Left forelimb (tissue), 1 donor: ENCODE measurements at regions not wholly inside any gene's neighbourhood (a gene's known extent, or its start where the extent isn't known, plus 50 kb on each side); places are given as distances from the start of the nearest gene placed in this dataset.

Experiments used
- DNase-seq: peaks from one replicate; pipeline ENCODE4 v3.0.0-alpha.2; 2018; ENCODE audit warnings: low spot score

GRCh38 chr20:50426866-50427718 lies 83.1 kb upstream of the PTPN1 start:
- no peak for DNase-seq

GRCh38 chr20:50427719-50428083 lies 82.5 kb upstream of the PTPN1 start:
- DNase-seq: no peak

GRCh38 chr20:50428097-50428828 lies 81.9 kb upstream of the PTPN1 start:
- no peak for DNase-seq

DNA sequence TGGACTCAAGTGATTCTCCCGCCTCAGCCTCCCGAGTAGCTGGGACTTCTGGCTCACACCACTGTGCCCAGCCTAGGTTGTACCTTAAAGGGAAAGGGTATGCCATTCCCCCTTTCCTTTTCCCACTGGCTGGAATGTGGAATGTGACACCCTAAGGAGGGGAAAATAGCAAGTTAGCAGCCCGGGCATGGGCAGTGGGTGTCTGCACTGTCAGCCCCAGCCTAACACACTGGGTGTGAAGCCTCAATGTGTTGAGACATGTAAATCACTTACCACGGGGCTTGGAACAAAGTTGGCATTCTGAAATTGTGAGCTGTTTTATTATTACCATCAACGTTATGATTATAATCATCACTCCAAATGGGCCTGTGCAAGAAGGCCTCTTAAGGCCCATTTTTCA lies 80.8 kb upstream of the PTPN1 start:
- DNase-seq: no peak

DNA sequence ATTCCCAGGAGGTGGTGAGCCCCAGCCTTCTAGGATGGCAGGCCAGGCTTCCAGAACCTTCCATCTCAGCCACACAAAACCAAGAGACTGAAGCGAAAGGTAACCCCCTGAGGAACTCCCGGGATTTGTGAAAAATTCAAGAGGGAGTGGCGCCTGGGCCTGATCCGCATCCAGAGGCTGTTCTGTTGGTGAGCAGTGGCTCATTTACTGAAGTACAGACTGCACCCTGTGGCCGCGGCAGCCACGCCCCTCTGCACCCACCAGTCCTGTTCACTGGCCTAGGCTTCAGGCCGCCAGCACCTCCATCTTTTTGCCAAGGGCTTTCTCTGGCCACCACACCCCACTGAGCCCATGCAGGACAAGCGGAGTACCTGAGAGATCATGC lies 79.1 kb upstream of the PTPN1 start:
- no peak for DNase-seq

- DNase-seq: no peak
Observed at GRCh38 chr20:50433001-50433761, 77.0 kb upstream of the PTPN1 start.

- DNase-seq: no peak
Observed at GRCh38 chr20:50434321-50434652, 75.9 kb upstream of the PTPN1 start.

- no peak for DNase-seq
Observed at GRCh38 chr20:50434653-50435396, 75.4 kb upstream of the PTPN1 start.

- no peak for DNase-seq
Observed at GRCh38 chr20:50435397-50436051, 74.7 kb upstream of the PTPN1 start.

- DNase-seq: no peak
Observed at GRCh38 chr20:50436052-50436656, 74.0 kb upstream of the PTPN1 start.

GRCh38 chr20:50436696-50437095 lies 73.5 kb upstream of the PTPN1 start:
- no peak for DNase-seq

DNA sequence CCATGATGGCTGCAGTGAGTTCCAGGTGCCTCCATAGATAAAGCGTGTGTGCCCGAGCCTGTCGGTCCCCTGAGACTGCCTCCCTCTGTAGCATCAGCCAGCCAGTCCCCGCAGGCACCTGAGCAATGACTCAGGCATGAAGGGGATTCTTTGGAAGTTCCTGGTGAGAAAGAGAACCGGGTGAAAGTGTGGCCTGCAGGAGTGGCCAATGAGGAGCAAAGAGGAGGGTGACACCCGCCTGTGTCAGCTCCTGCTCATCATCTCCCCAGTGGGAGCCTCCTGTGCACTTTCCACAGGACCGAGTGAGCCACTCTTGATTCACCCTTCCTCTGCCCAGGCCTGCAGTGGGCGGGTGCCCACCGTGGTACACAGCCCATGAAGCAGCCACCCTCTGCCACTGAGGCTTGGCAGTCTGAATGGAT lies 71.2 kb upstream of the PTPN1 start:
- no peak for DNase-seq

- DNase-seq: no peak
Observed at GRCh38 chr20:50439539-50440453, 70.4 kb upstream of the PTPN1 start.

DNA sequence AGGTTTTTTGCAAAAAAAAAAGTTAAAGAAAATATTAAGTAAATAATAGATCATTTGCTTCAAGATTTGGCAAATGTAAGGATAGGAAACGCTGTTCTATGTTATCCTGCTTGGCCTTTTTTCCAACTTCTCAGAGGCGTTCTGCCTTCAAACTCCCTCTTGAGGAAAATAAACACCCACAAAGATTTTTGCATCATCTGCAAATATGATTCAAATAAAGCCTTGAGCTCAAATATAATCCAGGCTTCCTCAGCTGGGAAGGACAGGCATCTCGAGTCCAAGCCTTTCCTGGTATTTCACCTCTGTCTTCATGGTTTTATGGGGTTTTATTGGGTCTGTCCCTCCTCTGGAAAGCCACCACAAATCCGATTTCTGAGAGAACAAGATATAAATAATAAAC lies 67.7 kb upstream of the PTPN1 start:
- DNase-seq: no peak

DNA sequence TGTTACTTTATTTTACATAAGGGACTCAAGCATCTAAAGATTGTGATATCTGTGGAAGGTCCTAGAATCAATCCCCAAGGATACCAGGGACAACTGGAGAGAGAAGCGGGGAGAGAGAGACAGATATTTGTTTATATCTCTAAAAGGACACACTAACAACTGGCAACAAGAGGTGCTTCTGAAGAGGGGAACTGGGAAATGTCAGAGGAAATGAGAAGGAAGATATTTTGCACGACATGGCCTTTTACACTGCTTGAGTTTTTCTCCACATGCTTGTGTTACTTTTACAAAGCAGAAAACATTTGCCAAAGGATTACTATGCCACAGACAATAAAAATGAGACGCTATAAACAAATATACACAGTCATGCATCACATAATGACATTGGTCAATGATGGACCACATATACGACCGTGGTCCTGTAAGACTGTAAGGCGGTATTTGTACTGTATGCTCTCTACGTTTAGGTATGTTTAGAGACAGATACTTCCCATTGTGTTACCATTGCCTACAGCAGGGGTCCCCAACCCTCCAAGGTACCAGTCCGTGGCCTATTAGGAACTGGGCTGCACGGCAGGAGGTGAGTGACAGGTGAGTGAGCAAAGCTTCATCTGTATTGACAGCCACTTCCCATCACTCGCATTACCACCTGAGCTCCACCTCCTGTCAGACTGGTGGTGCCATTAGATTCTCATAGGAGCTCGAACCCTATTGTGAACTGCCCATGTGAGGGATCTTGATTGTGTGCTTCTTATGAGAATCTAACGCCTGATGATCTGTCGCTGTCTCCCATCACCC lies 64.6 kb upstream of the PTPN1 start:
- no peak for DNase-seq

GRCh38 chr20:50446351-50447101 lies 63.7 kb upstream of the PTPN1 start:
- DNase-seq: no peak

DNA sequence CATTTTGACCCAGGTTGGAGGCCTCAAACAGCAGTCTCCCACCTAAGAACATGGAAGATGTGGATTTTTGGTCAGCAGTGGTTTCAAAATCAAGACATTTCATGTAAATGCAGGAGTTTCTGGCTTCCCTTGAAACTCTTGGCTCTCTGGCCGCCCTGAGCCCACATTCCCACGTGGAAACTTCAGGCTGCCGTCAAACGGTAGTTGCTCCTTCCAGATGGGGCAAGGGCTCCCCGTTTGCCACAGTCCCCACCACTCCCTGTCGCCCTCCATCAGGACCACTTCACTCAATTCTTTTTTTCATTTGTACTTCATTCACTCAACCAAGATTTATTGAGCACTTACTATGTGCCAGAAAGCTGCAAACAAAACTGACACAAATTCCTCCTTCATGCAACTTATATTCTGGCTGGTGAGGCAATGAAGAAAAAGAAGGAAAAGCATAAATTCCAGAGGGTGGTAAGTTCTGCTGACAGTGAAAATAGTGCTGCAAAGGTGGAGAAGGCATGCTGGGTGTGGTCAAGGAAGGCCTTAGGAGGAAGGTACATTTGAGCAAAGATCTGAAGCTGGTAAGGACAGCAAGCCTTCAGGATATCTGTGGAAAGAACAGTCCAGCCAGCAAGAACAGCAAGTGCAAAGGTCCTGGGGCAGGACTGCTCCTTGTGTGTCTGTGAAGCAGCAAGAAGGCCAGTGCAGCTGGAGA lies 62.9 kb upstream of the PTPN1 start:
- no peak for DNase-seq

GRCh38 chr20:50447817-50448216 lies 62.4 kb upstream of the PTPN1 start:
- no peak for DNase-seq
